ENCODE measurements at regions not wholly inside any gene's neighbourhood (a gene's known extent, or its start where the extent isn't known, plus 50 kb on each side); places are given as distances from the start of the nearest gene placed in this dataset.
"Not testable (repeated sequence)": the region's sequence is repeated elsewhere in the genome, so short reads cannot be mapped to it uniquely, and the experiment has no call there.

GRCh38 chr3:63719796-63720445 lies 67.4 kb downstream of the SNTN start:
- H3K9me3 ChIP-seq (replicated peaks), result no peaks in the 10 kb centered on the region
- no peak for DNase-seq
- H3K27ac ChIP-seq, result no peak overlapping the region
- H3K27me3 ChIP-seq, result no peaks in the 10 kb centered on the region
- no peaks in the 10 kb centered on the region for H3K36me3 ChIP-seq
- no peaks in the 10 kb centered on the region for H3K4me1 ChIP-seq
- H3K4me3 ChIP-seq, result no peak overlapping the region

DNA sequence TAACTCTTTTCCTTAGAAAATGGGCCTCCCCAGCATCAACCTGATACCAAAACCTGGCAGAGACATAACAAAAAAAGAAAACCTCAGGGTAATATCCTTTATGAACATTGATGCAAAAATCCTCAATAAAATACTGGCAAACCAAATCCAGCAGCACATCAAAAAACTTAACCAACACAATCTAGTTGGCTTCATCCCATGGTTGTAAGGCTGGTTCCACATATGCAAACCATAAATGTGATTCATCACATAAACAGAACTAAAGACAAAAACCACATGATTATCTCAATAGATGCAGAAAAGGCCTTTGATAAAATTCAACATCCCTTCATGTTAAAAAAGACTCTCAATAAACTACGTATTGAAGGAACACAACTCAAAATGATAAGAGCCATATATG lies 68.5 kb downstream of the SNTN start:
- H3K36me3 ChIP-seq; H3K9me3 ChIP-seq (replicated peaks); DNase-seq; H3K27ac ChIP-seq; H3K27me3 ChIP-seq; H3K4me3 ChIP-seq; H3K4me1 ChIP-seq: not testable (repeated sequence)

DNA sequence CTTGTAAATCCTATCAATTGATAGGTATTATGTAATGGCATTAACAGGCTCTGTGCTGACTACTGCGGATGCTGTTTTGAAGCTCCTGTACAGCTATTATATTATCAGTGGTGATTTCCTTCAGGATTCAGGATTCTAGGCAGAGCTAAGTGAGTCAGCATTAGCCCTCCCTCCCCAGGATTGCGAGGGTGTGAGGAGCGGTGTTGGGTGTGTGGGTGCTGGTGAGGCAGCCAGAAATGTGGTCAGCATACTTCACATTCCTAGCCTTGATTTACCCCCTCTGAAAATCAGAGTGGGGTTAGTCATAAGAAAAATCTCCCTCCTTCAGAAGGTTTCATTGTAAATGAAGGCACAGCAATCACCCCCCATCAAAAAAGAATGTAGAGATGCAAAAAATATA lies 72.5 kb downstream of the SNTN start:
- no peak overlapping the region for H3K4me3 ChIP-seq
- peak in 1 of 2 experiments; percentile 1 for DNase-seq
- H3K36me3 ChIP-seq, result no peaks in the 10 kb centered on the region
- H3K27ac ChIP-seq, result no peak overlapping the region
- no peaks in the 10 kb centered on the region for H3K9me3 ChIP-seq (replicated peaks)
- H3K27me3 ChIP-seq, result no peaks in the 10 kb centered on the region
- no peaks in the 10 kb centered on the region for H3K4me1 ChIP-seq

DNA sequence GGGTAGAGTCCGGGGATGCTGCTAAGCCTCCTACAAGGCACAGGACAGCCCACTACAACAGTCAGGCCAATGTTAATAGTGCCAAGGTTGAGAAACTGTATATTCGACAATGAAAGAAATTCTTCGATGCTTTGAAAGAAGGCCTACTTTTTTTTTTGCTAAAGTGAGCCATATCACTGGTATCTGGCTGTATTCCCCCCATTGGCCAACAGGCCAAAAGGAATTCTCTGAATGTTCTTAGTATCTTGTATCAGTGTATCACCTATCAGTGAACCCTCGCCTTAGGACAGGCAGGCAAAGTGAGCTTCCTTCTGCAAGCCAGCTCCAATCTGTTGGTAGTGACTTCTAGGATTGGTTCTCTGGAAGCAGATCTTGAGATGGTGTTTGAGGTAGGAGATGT lies 74.2 kb downstream of the SNTN start:
- Histone ChIP-seq H3K4me3 (no peak overlapping the region), H3K4me1 (no peaks in the 10 kb centered on the region), H3K27me3 (no peaks in the 10 kb centered on the region), H3K27ac (no peak overlapping the region), H3K36me3 (no peaks in the 10 kb centered on the region), H3K9me3 (replicated peaks) (no peaks in the 10 kb centered on the region)
- DNase-seq, result no peak

DNA sequence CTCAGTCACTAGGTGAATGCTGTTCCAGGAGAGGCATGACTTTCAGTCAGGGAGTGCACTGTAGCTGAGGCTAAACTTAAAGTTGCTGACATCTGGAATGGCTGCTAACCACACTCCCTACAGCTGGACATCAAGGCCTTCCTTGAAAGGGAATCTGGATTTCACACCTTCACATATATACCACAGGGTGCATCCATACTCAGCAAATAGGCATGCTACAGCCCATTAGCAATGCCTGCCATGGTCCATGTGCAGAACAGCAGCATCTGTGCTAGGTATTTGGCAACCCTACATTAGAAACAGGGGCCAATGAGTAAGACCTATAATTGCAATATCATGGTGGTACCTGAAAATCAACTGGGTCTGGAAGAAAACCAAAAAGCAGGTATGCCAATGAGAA lies 74.8 kb downstream of the SNTN start:
- H3K4me1 ChIP-seq, result no peaks in the 10 kb centered on the region
- H3K27ac ChIP-seq, result no peak overlapping the region
- DNase-seq, result no peak
- H3K4me3 ChIP-seq, result no peak overlapping the region
- no peaks in the 10 kb centered on the region for H3K9me3 ChIP-seq (replicated peaks)
- no peaks in the 10 kb centered on the region for H3K27me3 ChIP-seq
- H3K36me3 ChIP-seq, result no peaks in the 10 kb centered on the region

- H3K27ac ChIP-seq, result no peak overlapping the region
- no peak for DNase-seq
- no peaks in the 10 kb centered on the region for H3K36me3 ChIP-seq
- no peaks in the 10 kb centered on the region for H3K27me3 ChIP-seq
- H3K9me3 ChIP-seq (replicated peaks), result no peaks in the 10 kb centered on the region
- H3K4me3 ChIP-seq, result no peak overlapping the region
- H3K4me1 ChIP-seq, result no peaks in the 10 kb centered on the region
Observed at GRCh38 chr3:63731866-63732265, 79.4 kb downstream of the SNTN start.

GRCh38 chr3:63733278-63733677 lies 80.8 kb downstream of the SNTN start:
- not testable (repeated sequence) for H3K4me3 ChIP-seq; H3K9me3 ChIP-seq (replicated peaks); H3K27ac ChIP-seq; H3K4me1 ChIP-seq; DNase-seq; H3K27me3 ChIP-seq; H3K36me3 ChIP-seq

- not testable (repeated sequence) for DNase-seq
Observed at GRCh38 chr3:63734632-63735031, 82.2 kb downstream of the SNTN start.

DNA sequence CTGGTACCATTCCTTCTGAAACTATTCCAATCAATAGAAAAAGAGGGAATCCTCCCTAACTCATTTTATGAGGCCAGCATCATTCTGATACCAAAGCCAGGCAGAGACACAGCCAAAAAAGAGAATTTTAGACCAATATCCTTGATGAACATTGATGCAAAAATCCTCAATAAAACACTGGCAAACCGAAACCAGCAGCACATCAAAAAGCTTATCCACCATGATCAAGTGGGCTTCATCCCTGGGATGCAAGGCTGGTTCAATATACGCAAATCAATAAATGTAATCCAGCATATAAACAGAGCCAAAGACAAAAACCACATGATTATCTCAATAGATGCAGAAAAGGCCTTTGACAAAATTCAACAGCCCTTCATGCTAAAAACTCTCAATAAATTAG lies 82.3 kb upstream of the C3orf49 start:
- not testable (repeated sequence) for H3K4me3 ChIP-seq; DNase-seq; H3K27ac ChIP-seq; H3K36me3 ChIP-seq; H3K27me3 ChIP-seq; H3K9me3 ChIP-seq (replicated peaks); H3K4me1 ChIP-seq

More at GRCh38 chr3:63734632-63735031, 82.2 kb downstream of the SNTN start:
- not testable (repeated sequence) for H3K9me3 ChIP-seq (replicated peaks); H3K27me3 ChIP-seq; H3K36me3 ChIP-seq; H3K4me1 ChIP-seq; H3K27ac ChIP-seq; H3K4me3 ChIP-seq

GRCh38 chr3:63738577-63738976 lies 80.5 kb upstream of the C3orf49 start:
- not testable (repeated sequence) for H3K9me3 ChIP-seq (replicated peaks); H3K4me1 ChIP-seq; H3K27me3 ChIP-seq; H3K4me3 ChIP-seq; H3K36me3 ChIP-seq; H3K27ac ChIP-seq; DNase-seq

- no peaks in the 10 kb centered on the region for H3K27me3 ChIP-seq
- no peaks in the 10 kb centered on the region for H3K9me3 ChIP-seq (replicated peaks)
- no peak overlapping the region for H3K27ac ChIP-seq
- H3K4me1 ChIP-seq, result no peaks in the 10 kb centered on the region
- DNase-seq, result no peak
- no peaks in the 10 kb centered on the region for H3K36me3 ChIP-seq
- H3K4me3 ChIP-seq, result no peak overlapping the region
Observed at GRCh38 chr3:63739474-63739873, 79.6 kb upstream of the C3orf49 start.

DNA sequence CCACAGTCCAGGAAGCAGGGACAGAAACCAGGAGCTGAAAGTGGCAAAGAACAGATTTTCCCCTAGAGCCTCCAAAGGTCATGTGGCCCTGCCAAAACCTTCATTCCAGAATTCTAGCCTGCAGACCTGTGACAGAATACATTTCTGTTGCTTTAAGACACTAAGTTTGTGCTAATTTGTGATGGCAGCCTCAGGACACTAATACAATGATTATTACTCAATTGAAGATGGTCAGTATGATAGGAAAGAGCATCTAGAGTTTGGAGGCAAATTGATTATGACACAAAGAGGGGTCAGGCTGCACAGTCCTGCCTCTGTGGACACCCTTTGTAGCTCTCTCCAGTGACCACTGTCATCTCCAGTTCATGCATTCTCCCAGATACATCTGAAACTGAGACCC lies 79.0 kb upstream of the C3orf49 start:
- Histone ChIP-seq H3K36me3 (no peaks in the 10 kb centered on the region), H3K27ac (no peak overlapping the region), H3K4me3 (no peak overlapping the region), H3K27me3 (no peaks in the 10 kb centered on the region), H3K9me3 (replicated peaks) (no peaks in the 10 kb centered on the region), H3K4me1 (no peaks in the 10 kb centered on the region)
- no peak for DNase-seq

- not testable (repeated sequence) for H3K27me3 ChIP-seq; H3K4me1 ChIP-seq; H3K4me3 ChIP-seq; H3K9me3 ChIP-seq (replicated peaks); H3K27ac ChIP-seq; DNase-seq; H3K36me3 ChIP-seq
Observed at GRCh38 chr3:63744693-63745092, 74.4 kb upstream of the C3orf49 start.

DNA sequence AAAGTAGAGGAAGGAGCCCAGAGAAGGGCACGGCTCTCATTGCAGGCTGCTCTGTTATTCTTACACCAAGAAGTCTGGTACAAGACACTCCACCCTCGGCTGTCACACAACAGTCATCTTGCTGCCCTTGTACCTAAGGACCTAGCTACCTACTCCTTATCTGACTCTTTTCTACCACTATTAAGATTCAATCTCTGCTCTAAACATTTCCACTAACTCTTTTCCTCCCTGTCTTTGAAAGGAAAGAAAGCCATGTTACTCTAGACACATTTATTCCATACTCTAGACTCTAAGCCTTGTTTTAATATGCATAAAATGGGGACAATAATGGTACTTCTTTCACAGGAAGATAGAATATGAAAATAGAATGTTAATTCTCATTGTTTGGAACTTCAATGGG lies 73.3 kb upstream of the C3orf49 start:
- no peak for DNase-seq
- H3K4me3 ChIP-seq, result no peak overlapping the region
- H3K36me3 ChIP-seq, result no peaks in the 10 kb centered on the region
- H3K27me3 ChIP-seq, result no peaks in the 10 kb centered on the region
- H3K27ac ChIP-seq, result no peak overlapping the region
- no peaks in the 10 kb centered on the region for H3K9me3 ChIP-seq (replicated peaks)
- no peaks in the 10 kb centered on the region for H3K4me1 ChIP-seq

DNA sequence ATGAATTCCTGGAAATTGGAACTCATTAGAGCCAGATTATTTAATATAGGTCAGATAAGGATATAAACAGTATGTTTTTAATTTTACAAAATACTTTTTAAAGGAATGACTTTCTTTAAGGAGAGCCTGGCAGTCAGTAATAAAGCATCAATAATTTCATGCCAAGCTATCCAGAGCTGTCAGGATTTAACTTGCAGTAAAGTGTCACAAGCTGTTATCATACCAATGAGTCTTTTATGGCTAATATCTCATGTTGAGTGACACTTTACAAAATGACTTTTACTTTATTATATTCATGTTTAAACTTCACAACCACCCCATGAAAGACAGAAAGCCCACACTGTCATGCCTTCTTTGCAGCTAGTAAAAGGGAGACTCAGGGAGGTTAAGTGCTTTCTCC lies 72.9 kb upstream of the C3orf49 start:
- Histone ChIP-seq H3K9me3 (replicated peaks) (no peaks in the 10 kb centered on the region), H3K27me3 (no peaks in the 10 kb centered on the region)

GRCh38 chr3:63751459-63751858 lies 67.6 kb upstream of the C3orf49 start:
- no peaks in the 10 kb centered on the region for H3K4me1 ChIP-seq
- no peak for DNase-seq
- H3K27me3 ChIP-seq, result no peaks in the 10 kb centered on the region

More for the DNA sequence above, 72.9 kb upstream of the C3orf49 start:
- H3K27ac ChIP-seq, result no peak overlapping the region
- no peaks in the 10 kb centered on the region for H3K36me3 ChIP-seq
- DNase-seq, result no peak
- H3K4me3 ChIP-seq, result no peak overlapping the region
- no peaks in the 10 kb centered on the region for H3K4me1 ChIP-seq

More at GRCh38 chr3:63751459-63751858, 67.6 kb upstream of the C3orf49 start:
- no peak overlapping the region for H3K4me3 ChIP-seq
- no peak overlapping the region for H3K27ac ChIP-seq
- no peaks in the 10 kb centered on the region for H3K9me3 ChIP-seq (replicated peaks)
- no peaks in the 10 kb centered on the region for H3K36me3 ChIP-seq
